ENCODE measurements at regions not wholly inside any gene's neighbourhood (a gene's known extent, or its start where the extent isn't known, plus 50 kb on each side); places are given as distances from the start of the nearest gene placed in this dataset.

DNA sequence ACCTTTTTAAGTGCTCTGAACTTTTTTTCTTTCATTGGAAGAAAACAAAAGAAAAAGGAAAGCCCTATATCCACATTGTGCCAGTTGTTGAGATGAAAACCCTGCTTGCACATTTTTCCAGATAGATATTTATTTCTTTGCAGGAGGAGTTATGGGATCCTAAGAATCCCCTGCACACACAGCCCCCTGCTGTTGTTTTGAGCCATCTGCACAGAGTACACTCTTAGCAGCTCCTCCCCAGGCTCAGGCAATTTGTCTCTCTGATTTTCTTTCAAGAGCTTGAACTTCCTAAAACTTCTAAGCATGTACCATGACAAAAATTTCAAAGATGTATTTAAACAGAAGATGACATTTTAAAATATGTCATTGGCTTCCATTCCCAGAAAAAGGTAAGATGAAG, 436.9 kb downstream of the METTL4 start:
- intact Hi-C loops (cut with DNase I): no loop called here

DNA sequence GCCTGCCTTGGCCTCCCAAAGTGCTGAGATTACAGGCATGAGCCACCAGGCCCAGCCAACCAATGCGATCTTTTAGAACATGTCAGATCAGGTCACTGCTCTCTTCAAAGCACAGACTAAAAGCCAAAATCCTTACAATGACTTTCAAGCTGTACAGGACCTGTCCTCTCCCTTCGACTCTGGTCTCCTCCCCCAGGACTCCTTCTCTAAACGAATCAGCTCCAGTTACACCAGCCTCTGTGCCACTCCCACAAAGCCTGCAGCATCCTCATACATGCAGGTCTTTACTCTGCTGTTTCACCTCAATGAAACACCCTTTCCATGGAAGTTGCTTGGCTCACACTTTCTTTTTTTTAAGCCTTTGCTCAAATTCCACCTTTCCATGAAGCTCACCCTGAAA, 436.0 kb downstream of the METTL4 start:
- DNase-seq: no peak

More for the DNA sequence above, 436.9 kb downstream of the METTL4 start:
- Histone ChIP-seq H3K9me3 (no peaks in the 10 kb centered on the region), H3K27me3 (no peaks in the 10 kb centered on the region), H3K36me3 (no peaks in the 10 kb centered on the region), H3K4me1 (no peaks in the 10 kb centered on the region), H3K27ac (no peak overlapping the region), H3K4me3 (no peak overlapping the region)
- TF ChIP-seq, protein P1, sequence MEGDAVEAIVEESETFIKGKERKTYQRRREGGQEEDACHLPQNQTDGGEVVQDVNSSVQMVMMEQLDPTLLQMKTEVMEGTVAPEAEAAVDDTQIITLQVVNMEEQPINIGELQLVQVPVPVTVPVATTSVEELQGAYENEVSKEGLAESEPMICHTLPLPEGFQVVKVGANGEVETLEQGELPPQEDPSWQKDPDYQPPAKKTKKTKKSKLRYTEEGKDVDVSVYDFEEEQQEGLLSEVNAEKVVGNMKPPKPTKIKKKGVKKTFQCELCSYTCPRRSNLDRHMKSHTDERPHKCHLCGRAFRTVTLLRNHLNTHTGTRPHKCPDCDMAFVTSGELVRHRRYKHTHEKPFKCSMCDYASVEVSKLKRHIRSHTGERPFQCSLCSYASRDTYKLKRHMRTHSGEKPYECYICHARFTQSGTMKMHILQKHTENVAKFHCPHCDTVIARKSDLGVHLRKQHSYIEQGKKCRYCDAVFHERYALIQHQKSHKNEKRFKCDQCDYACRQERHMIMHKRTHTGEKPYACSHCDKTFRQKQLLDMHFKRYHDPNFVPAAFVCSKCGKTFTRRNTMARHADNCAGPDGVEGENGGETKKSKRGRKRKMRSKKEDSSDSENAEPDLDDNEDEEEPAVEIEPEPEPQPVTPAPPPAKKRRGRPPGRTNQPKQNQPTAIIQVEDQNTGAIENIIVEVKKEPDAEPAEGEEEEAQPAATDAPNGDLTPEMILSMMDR (IDR thresholded peaks at IDR 0.05): no peak
- no peak for DNase-seq

DNA sequence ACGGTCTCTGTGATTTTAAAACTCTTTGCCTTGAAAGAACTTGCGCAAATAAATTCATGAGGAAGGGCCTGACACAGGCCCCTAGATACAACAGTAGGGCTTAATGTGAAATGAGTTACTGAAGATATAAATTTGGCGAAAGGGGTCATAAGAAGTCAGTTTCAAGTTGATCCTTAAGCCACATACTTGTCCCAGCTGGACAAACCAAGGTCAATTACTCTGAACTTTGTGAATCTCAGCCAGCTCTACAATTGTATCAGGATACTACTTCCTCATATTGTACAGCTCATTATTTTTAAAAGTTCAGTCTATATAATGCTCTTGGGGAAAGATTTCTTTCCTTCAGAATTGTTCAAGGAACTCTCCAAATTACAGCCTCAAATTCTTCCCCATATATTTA, 432.8 kb downstream of the METTL4 start:
- H3K36me3 ChIP-seq: no peaks in the 10 kb centered on the region
- intact Hi-C loops (cut with DNase I): no loop called here
- DNase-seq: no peak
- no peaks in the 10 kb centered on the region for H3K4me1 ChIP-seq
- no peaks in the 10 kb centered on the region for H3K27me3 ChIP-seq
- H3K9me3 ChIP-seq: no peaks in the 10 kb centered on the region
- H3K4me3 ChIP-seq: no peak overlapping the region
- WGBS, 2 donors: 73 to 80% methylated on average over 3 of the region's 3 CpGs
- H3K27ac ChIP-seq: no peak overlapping the region
- no peak for TF ChIP-seq POLR2A (IDR thresholded peaks at IDR 0.05)
- TF ChIP-seq, protein P1 (IDR thresholded peaks at IDR 0.05): no peak

More for the DNA sequence above, 436.0 kb downstream of the METTL4 start:
- TF ChIP-seq POLR2A (IDR thresholded peaks at IDR 0.05): no peak
- TF ChIP-seq, protein P1 (IDR thresholded peaks at IDR 0.05): no peak
- intact Hi-C loops (cut with DNase I): no loop called here
- Histone ChIP-seq H3K27me3 (no peaks in the 10 kb centered on the region), H3K4me1 (no peaks in the 10 kb centered on the region), H3K9me3 (no peaks in the 10 kb centered on the region), H3K36me3 (no peaks in the 10 kb centered on the region), H3K4me3 (no peak overlapping the region), H3K27ac (no peak overlapping the region)
- 31 to 36% methylated on average over 3 of the region's 3 CpGs for WGBS, 2 donors

- H3K4me1 ChIP-seq: no peaks in the 10 kb centered on the region
- no peaks in the 10 kb centered on the region for H3K9me3 ChIP-seq
- intact Hi-C loops (cut with DNase I): no loop called here
- TF ChIP-seq POLR2A (IDR thresholded peaks at IDR 0.05): no peak
- TF ChIP-seq, protein P1 (IDR thresholded peaks at IDR 0.05): no peak
- DNase-seq: no peak
- no peak overlapping the region for H3K4me3 ChIP-seq
- 54 to 63% methylated on average over 4 of the region's 4 CpGs for WGBS, 2 donors
- no peaks in the 10 kb centered on the region for H3K36me3 ChIP-seq
- no peak overlapping the region for H3K27ac ChIP-seq
- H3K27me3 ChIP-seq: no peaks in the 10 kb centered on the region
Observed at GRCh38 chr18:2139691-2140090, 431.6 kb downstream of the METTL4 start.

- TF ChIP-seq POLR2A (IDR thresholded peaks at IDR 0.05): no peak
- TF ChIP-seq, protein P1 (IDR thresholded peaks at IDR 0.05): no peak
- Histone ChIP-seq H3K27ac (no peak overlapping the region), H3K9me3 (no peaks in the 10 kb centered on the region), H3K36me3 (no peaks in the 10 kb centered on the region), H3K27me3 (no peaks in the 10 kb centered on the region), H3K4me1 (peaks cover 0 to 17% (median 8%) of the 10 kb centered on the region in 3 donors), H3K4me3 (no peak overlapping the region)
- intact Hi-C loops (cut with DNase I): no loop called here
- no peak for DNase-seq
- 50 to 77% methylated on average over 1 of the region's 1 CpG for WGBS, 2 donors
Observed at GRCh38 chr18:2143636-2144035, 427.7 kb downstream of the METTL4 start.

All from esophagus squamous epithelium (tissue), 5 donors.